PC-3 (cell line): ENCODE measurements at regions not wholly inside any gene's neighbourhood (a gene's known extent, or its start where the extent isn't known, plus 50 kb on each side); places are given as distances from the start of the nearest gene placed in this dataset.

Experiments used
- ATAC-seq: fragments of 200-7000 bp; cut with Tn5 transposase; 2 replicates; pipeline ENCODE4 v1.9.1; 2020; ENCODE audit warnings: mild to moderate bottlenecking, moderate library complexity
- BruUV-seq: library from RNA; stranded (reverse); fragments of 400-500 nt; replicated peaks from 2 replicates; lab custom pipeline; 2021; lab: Mats Ljungman, UMichigan
- CTCF ChIA-PET: fragments of 300-600 bp; sonication (Branson Sonifier 250); formaldehyde crosslinking; loops from one replicate; lab custom pipeline; 2022; ENCODE audit warnings: antibody characterized with exemption; lab: Charles Lee
- POLR2A ChIA-PET: fragments of 300-600 bp; sonication (Branson Sonifier 250); formaldehyde crosslinking; loops from one replicate; lab custom pipeline; 2022; ENCODE audit warnings: antibody characterized with exemption; ENCODE audit not compliant: unreplicated experiment; lab: Charles Lee
- DNase-seq: peaks from one replicate; pipeline ENCODE4 v3.0.0-alpha.2; 2015
- H2AFZ ChIP-seq: fragments of 300-600 bp; sonication (generic); 2 replicates; pipeline ENCODE4 v1.6.0; 2016; ENCODE audit warnings: antibody characterized with exemption, low read length
- H3F3A ChIP-seq: fragments of 300-600 bp; sonication (generic); one replicate; pipeline ENCODE4 v1.6.0; 2017; ENCODE audit warnings: antibody characterized with exemption, low read length, control low read depth, mild to moderate bottlenecking; ENCODE audit not compliant: unreplicated experiment
- H3K27ac ChIP-seq: fragments of 300-600 bp; sonication (generic); 2 replicates; pipeline ENCODE4 v1.5.1; 2016; ENCODE audit warnings: mild to moderate bottlenecking, low read length
- H3K27me3 ChIP-seq: fragments of 300-600 bp; sonication (generic); 2 replicates; pipeline ENCODE4 v1.6.1; 2016; ENCODE audit warnings: low read length, mixed read lengths
- H3K36me3 ChIP-seq: fragments of 300-600 bp; sonication (generic); 2 replicates; pipeline ENCODE4 v1.6.1; 2016; ENCODE audit warnings: low read depth, mixed run types, low read length, mixed read lengths
- H3K4me1 ChIP-seq: fragments of 300-600 bp; sonication (generic); 2 replicates; pipeline ENCODE4 v1.5.1; 2016; ENCODE audit warnings: low read length; ENCODE audit not compliant: insufficient read depth
- H3K4me2 ChIP-seq: fragments of 300-600 bp; sonication (generic); 2 replicates; pipeline ENCODE4 v1.6.0; 2016; ENCODE audit warnings: low read length
- H3K4me3 ChIP-seq: fragments of 300-600 bp; sonication (generic); 2 replicates; pipeline ENCODE4 v1.5.1; 2016; ENCODE audit warnings: mild to moderate bottlenecking, low read length, mixed read lengths
- H3K79me2 ChIP-seq: fragments of 300-600 bp; sonication (generic); 2 replicates; pipeline ENCODE4 v1.6.1; 2017; ENCODE audit warnings: low read length, mixed read lengths
- H3K9ac ChIP-seq: fragments of 300-600 bp; sonication (generic); 2 replicates; pipeline ENCODE4 v1.6.0; 2016; ENCODE audit warnings: mild to moderate bottlenecking, low read length
- H3K9me2 ChIP-seq: fragments of 300-600 bp; sonication (generic); replicated peaks from 2 replicates; pipeline ENCODE4 v1.6.1; 2016; ENCODE audit warnings: mixed run types, low read length, mixed read lengths
- H3K9me3 ChIP-seq: fragments of 300-600 bp; sonication (generic); 2 replicates; pipeline ENCODE4 v1.6.1; 2016; ENCODE audit warnings: low read length, mixed read lengths
- H4K20me1 ChIP-seq: fragments of 300-600 bp; sonication (generic); 2 replicates; pipeline ENCODE4 v1.6.1; 2016; ENCODE audit warnings: low read length, mixed read lengths
- EZH2 ChIP-seq: fragments of 300-600 bp; sonication (generic); IDR thresholded peaks from one replicate; pipeline ENCODE4 v1.6.1; 2017; ENCODE audit warnings: antibody characterized with exemption, mild to moderate bottlenecking, low read length; ENCODE audit not compliant: unreplicated experiment
- EZH2phosphoT487 ChIP-seq: fragments of 300-600 bp; sonication (generic); IDR thresholded peaks from 2 replicates; pipeline ENCODE4 v1.6.1; 2018; ENCODE audit warnings: mild to moderate bottlenecking, antibody characterized with exemption, low read length, borderline replicate concordance
- intact Hi-C: fragments of 100-400 bp; cut with micrococcal nuclease; formaldehyde crosslinking; loops from 2 replicates; pipeline ENCODE4 v1.9.0; 2023
- TF ChIP-seq, protein P1 (sequence below): fragments of 300-600 bp; sonication (generic); conservative IDR thresholded peaks from 2 replicates; pipeline ENCODE4 v1.5.1; 2017; ENCODE audit warnings: antibody characterized with exemption, low read depth, mild to moderate bottlenecking, low read length

DNA sequence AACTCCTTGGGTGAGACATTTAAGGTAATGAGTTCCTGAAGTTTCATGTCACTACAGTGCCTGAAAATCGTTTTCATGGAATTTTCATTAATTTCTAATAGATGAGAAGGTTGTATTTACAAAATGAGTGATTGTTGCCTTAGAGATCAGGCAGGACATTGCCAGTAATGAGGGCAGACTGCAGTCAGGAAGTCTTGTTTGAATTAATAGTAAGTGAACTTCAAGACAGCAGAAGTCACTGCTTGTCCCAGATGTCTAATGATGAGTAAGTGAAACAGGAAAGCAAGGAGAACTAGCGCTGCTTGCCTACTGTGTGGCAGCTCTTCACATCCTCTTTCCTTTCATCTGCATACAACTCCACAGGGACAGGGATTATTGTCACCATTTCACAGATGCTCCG, 237.4 kb downstream of the BAMBI start:
- no peak overlapping the region for H2AFZ ChIP-seq
- H3K27ac ChIP-seq = 0 out of 2 replicates have a peak overlapping the region, but pooled peaks have one; percentile 6
- no peaks in the 10 kb centered on the region for H4K20me1 ChIP-seq
- DNase-seq (peak; percentile 49), ATAC-seq (peak; percentile 78)
- no peak overlapping the region for H3K4me3 ChIP-seq
- no TSS peak for BruUV-seq
- H3K9me2 ChIP-seq = no peaks in the 10 kb centered on the region
- no peaks in the 10 kb centered on the region for H3K27me3 ChIP-seq
- no peak overlapping the region for H3K9ac ChIP-seq
- no peak overlapping the region for H3K4me2 ChIP-seq
- TF ChIP-seq, protein P1, sequence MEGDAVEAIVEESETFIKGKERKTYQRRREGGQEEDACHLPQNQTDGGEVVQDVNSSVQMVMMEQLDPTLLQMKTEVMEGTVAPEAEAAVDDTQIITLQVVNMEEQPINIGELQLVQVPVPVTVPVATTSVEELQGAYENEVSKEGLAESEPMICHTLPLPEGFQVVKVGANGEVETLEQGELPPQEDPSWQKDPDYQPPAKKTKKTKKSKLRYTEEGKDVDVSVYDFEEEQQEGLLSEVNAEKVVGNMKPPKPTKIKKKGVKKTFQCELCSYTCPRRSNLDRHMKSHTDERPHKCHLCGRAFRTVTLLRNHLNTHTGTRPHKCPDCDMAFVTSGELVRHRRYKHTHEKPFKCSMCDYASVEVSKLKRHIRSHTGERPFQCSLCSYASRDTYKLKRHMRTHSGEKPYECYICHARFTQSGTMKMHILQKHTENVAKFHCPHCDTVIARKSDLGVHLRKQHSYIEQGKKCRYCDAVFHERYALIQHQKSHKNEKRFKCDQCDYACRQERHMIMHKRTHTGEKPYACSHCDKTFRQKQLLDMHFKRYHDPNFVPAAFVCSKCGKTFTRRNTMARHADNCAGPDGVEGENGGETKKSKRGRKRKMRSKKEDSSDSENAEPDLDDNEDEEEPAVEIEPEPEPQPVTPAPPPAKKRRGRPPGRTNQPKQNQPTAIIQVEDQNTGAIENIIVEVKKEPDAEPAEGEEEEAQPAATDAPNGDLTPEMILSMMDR = no peak
- no peak for TF ChIP-seq EZH2
- TF ChIP-seq EZH2phosphoT487 = no peak
- H3K9me3 ChIP-seq = no peaks in the 10 kb centered on the region
- H3K36me3 ChIP-seq = no peaks in the 10 kb centered on the region
- ChIA-PET POLR2A (no interaction called here), CTCF (no interaction called here)
- no peaks in the 10 kb centered on the region for H3K79me2 ChIP-seq
- intact Hi-C loops = no loop called here
- peaks cover 8% of the 10 kb centered on the region; the same call in 1 of the 2 replicates for H3K4me1 ChIP-seq
- H3F3A ChIP-seq = no peaks in the 10 kb centered on the region

DNA sequence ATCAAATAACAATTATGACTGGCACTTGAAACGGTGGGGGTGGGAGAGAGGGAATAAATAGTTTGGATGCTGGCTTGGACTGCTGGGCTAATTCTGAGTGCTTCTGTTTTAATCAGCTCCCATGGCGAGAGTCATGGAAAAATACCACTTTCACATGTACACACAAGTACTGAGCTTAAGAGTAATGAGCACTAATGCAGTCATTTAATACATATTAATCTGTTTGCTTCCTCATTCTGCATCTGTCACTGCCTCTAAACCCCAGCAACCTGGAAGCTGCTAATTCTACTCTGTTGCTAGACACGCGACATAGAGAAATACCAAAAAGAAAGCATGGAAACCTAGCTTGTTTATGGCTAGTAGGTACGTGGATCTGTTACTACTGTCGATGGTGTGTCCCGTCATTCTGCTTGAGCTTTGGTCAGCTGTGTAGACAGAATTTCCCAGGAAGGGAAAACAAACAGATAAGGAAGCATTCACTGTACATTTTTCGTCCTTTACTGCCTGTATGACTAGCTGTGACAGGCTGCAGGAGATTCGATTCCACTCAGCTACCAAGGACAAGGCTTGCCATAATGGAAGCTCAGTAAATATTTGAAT, 238.8 kb downstream of the BAMBI start:
- no peak overlapping the region for H3K4me3 ChIP-seq
- no peaks in the 10 kb centered on the region for H3K9me2 ChIP-seq
- no peaks in the 10 kb centered on the region for H3K9me3 ChIP-seq
- H4K20me1 ChIP-seq = no peaks in the 10 kb centered on the region
- H3K27ac ChIP-seq = no peak overlapping the region
- TF ChIP-seq EZH2 = no peak
- TF ChIP-seq, protein P1 = no peak
- no peak for TF ChIP-seq EZH2phosphoT487
- H3K79me2 ChIP-seq = no peaks in the 10 kb centered on the region
- H3K4me1 ChIP-seq = peaks cover 8% of the 10 kb centered on the region; the same call in 1 of the 2 replicates
- ATAC-seq (no peak), DNase-seq (no peak)
- H3K4me2 ChIP-seq = no peak overlapping the region
- H3F3A ChIP-seq = no peaks in the 10 kb centered on the region
- ChIA-PET CTCF (interaction anchor here (0.9 kb wide), 1 partner anchor 253 kb away, joined by 3 read pairs; no protein-coding TSS in a partner anchor), POLR2A (no interaction called here)
- intact Hi-C loops = no loop called here
- no peak overlapping the region for H2AFZ ChIP-seq
- no peaks in the 10 kb centered on the region for H3K36me3 ChIP-seq
- no peaks in the 10 kb centered on the region for H3K27me3 ChIP-seq
- no TSS peak for BruUV-seq
- no peak overlapping the region for H3K9ac ChIP-seq

DNA sequence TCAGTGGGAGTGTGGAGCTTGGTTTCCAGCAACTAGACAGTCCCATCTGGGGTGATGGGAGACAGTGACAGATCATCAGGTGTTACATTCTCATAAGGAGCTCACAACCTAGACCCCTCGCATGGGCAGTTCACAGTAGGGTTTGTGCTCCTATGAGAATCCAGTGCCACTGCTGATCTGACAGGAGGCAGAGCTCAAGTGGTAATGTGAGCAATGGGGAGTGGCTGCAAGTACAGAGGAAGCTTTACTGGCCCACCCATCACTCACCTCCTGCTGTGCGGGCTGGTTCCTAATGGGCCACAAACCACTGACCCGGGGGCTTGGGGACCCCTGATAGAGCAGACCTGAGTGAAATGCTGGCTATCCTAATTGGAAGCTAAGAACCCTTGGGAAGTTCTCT, 242.8 kb downstream of the BAMBI start:
- Histone ChIP-seq H3K4me1 (no peaks in the 10 kb centered on the region), H3K27ac (no peak overlapping the region), H3K36me3 (no peaks in the 10 kb centered on the region), H3K4me3 (no peak overlapping the region), H3K9ac (no peak overlapping the region), H4K20me1 (no peaks in the 10 kb centered on the region), H3K79me2 (no peaks in the 10 kb centered on the region), H2AFZ (no peak overlapping the region), H3K9me2 (no peaks in the 10 kb centered on the region), H3F3A (no peaks in the 10 kb centered on the region), H3K9me3 (no peaks in the 10 kb centered on the region), H3K4me2 (no peak overlapping the region), H3K27me3 (no peaks in the 10 kb centered on the region)
- TF ChIP-seq, protein P1 = no peak
- TF ChIP-seq EZH2phosphoT487 = no peak
- TF ChIP-seq EZH2 = no peak
- BruUV-seq = no TSS peak
- no peak for DNase-seq
- CTCF ChIA-PET = no interaction called here
- POLR2A ChIA-PET = no interaction called here
- ATAC-seq = no peak
- intact Hi-C loops = no loop called here
